KBM-7 (cell line): ENCODE measurements at regions not wholly inside any gene's neighbourhood (a gene's known extent, or its start where the extent isn't known, plus 50 kb on each side); places are given as distances from the start of the nearest gene placed in this dataset.

ENCODE experiments used
- DNase-seq: peaks from one replicate; pipeline ENCODE4 v3.0.0-alpha.2; 2015
- in situ Hi-C: fragments of 300-500 bp; cut with MboI; formaldehyde crosslinking; loops from 2 replicates; pipeline ENCODE4 v1.14.3; 2020; ENCODE audit warnings: low sequenced_read_pairs, low pct_unique_long_range_greater_than_20kb, mixed read lengths

DNA sequence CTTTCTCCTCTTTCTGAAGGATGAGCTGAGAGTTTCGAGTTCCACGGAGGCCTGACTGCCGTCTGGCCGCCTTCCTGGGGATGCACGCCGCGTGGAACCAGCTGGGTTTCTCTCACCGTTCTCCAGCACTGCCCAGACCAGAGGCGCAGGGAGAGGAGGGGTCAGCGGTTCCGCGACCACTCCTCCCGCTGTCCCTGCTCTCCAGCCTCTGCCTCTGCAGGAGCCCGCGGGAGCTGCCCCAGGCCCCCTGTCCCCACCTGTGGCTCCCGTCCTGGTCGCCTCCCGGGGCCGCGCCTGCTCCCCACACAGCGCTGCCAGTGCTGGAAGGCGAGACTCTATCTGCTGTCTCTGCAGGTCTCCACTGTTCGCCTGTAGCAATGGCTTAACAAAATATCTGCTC lies 106.8 kb upstream of the AFDN start:
- DNase-seq = no peak
- in situ Hi-C loops = no loop called here

DNA sequence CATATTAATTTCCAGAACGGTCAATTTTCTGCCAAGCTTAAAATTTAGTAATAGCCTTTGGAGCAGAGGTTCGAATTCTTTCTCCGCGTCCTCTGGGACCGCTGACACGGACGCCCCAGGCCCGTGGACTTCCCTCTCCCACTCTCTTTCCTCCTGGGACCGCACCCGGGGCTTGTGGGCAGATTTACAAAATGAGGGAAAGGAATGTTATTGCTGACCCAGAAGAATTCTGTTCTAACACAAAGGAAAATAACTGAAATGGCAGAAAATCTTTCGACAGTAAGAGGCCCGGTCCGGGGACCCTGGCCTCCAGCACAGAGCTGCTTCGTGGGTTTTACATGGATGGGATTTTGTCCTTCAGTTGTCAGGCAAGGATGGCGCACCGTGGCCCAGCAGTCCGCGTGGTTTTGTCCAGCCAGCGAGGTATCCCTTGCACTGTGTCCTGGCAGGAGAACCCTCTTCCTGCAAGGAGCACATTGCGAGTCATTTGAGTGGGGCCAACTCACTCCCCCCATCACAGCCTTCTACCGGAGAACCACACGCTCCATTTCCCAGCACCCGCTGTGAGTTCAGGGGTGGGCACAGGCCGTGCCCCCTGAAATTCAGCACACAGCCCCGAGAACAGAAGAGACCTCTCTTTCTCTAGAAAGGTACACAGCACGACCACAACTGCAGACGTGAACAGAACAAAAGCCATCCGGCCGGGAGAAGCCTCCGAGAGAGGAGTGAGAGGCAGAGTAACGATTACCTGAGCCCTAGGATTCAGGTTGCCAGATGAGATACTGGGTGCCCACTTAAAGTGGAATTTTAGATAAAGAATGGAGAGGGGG lies 106.0 kb upstream of the AFDN start:
- DNase-seq = no peak
- in situ Hi-C loops = no loop called here

DNA sequence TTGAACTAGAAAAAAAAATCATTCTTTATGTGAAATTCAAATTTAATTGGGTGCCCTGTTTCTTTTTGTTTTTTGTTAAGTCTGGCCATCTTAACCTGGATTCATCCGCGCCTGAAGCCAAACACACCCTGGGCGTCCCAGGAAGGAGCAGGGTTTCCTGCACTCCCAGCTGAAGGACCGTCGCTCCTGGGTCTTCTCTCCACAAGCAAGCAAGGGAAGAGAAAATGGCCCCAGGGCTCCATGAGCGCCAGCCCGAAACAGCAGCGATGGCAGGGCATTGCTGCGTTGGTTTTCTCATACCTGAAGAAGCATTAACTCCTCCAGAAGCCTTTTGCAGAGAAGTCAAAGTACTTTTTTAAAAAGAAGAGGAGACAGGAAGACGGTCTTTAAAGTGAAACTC lies 105.4 kb upstream of the AFDN start:
- DNase-seq = no peak
- in situ Hi-C loops = no loop called here

DNA sequence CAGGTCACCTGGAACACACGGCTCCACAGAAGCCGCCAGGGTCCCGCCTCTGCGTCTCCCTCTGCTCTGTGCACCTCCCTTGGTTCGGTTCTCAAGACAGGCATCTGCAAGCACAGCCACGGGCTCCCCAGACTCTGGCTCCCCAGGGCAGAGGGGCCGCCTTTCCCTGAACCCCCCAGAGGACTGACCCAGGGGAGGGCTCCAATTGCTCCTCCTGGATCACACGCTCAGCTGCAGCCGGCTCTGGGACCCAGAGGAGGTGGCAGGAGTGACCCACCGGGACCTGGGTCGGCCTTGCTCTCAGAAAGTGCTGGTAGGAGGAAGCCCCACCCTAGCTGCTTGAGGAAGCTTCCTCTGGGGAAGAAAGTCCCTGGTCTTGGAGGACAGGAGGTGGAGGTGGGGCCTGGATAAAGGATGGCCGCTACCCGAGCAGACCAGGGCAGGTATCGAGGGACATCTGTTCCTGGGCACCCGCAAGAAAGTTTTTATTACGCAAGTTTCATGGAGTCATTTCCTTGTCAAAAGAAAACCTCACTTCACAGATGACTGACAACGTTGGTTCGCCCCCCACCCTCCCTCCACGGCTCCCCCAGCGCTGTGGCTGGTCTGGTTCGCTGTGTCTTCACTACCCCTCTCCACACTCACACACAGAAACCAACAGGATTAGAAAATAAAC lies 103.9 kb upstream of the AFDN start:
- DNase-seq = no peak
- in situ Hi-C loops = no loop called here

DNA sequence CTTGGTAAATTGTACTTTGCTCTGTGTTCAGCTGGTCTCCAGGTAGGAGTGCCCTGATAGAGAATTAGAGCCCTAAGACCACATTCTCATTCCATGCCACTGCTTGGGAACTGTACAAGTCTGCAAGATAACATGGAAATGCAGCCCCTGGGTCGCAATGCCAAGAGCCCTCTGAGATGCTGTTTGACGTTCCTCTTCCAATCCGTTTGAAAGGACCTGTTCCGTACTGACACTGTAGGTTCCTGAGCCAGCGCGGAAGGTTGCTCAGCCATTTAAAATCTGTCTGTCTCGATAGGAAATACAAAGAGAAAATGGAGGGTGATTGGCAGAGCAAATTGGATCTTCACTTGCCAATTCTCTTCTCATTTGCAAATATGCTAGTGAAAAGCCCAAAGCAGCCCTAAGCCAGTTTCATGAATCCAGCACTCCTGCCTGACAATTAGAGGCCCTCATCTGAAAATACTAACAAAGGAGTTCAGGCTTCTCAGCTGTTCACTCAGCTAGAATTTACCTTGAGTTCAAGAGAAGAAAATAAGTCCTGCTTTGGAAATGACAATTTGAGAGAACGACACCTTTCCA lies 100.6 kb upstream of the AFDN start:
- in situ Hi-C loops = no loop called here
- DNase-seq = no peak

DNA sequence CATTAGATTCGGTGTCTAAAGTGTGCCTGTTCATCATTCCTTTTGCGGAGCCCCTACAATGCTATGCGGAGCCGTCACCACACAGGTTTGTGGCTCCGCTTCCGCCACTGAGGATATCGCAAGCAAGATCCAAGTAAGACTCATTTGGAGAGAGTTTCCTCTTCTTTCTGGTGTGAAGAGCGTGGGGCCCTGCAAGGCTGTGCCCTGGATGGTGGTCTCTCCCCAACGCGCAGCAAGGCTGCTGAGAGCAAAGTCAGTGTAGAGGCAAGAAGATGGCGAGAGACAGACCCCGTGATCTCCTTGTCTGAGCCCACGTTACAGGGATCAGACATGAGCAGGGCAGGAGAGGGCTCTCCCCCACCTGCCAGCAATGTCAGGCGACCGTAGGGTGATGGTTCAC lies 96.3 kb upstream of the AFDN start:
- in situ Hi-C loops = no loop called here
- DNase-seq = no peak

DNA sequence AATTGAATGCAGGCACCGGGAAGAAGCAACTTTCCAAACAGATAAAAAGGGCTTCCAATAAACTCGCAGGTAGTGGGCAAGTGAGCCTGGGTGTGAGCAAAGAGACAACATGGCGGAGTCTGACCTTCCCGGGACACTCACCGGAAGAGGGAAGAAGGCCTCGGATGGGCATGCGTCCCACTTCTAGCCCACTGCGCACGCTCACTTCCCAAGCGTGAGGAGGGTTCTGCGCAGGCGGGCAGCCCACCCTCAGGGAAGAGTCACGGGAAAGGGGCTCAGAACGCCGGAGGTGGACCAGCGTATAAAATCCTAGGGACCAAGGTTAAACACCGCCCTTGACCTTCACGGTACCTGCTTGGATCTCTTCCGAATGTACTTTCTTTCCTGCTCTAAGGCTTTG lies 95.5 kb upstream of the AFDN start:
- in situ Hi-C loops = no loop called here
- no peak for DNase-seq

DNA sequence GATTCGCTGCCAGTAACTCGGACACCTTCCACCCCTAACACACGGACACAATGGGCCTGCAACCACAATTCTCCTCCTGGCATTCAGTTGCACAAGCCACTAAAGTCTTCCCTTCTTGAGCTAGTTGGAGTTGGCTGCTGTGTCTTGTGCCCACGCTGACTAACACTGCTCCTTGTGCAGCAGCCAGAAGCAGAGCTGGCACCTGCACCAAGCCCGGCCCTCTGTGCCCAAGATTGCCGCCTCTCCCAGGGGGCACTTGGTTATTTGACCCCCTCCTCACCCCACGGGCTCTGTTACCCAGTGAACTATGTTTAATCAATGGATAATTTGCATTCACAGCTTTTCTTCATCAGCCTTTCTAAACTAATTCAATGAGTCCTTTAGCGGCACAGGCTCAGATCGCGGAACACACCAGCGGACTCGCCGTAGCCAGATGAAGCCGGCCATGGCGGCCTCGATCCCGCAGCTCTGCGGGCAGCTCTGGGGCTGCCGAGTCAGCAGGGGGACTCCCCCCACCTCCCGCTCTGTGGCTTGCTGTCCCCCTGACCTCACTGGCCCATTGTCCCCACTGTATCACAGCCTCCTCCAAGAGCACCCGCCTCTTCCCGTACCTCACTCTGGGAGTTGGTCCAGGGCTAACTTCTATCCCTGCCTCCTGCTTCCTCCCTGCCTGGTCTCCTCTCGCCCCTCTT lies 94.8 kb upstream of the AFDN start:
- in situ Hi-C loops = no loop called here
- no peak for DNase-seq

DNA sequence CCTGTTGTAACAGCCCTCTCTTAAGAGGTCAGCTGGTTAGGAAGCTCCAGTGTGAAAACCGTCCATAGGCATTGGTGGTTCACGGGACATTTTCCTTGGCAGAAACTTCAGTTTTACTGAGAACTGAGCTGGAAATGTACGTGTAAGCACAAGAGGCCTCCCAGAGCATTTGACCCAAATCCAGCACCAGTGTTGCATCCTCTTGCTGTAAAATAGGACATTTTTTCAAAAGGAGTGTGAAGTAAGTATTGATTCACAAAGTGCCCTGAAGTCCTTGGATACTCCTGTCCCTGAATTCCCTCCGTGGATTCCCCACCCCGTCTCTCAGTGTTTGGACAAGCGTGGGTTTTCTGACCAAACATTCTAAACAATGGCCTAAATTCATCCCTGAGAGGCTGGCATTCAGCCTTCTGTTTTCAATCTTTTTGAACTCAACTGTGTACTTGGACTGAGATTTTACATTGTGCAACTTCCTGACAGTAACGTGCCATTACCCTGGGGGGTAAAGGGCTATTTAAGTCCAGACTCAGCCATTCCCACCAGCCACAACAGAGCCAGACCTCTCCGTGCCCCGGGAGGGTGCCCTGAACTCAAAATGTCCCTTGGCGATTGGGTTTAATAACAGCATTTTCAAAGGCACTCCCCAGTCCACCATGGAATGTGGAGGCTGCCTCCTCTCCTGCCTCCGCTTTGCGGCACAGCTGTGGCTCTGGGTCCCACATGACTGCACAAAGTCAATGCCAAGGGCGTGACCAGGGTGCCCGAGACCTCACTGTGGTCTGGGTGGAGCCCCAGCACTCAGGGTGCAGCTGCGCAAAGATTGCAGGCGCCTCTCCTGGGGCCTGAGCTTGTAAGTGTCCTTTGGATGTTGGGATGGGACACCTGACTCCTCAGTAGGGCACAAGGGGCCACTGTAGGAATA lies 92.7 kb upstream of the AFDN start:
- DNase-seq = no peak
- in situ Hi-C loops = no loop called here

DNA sequence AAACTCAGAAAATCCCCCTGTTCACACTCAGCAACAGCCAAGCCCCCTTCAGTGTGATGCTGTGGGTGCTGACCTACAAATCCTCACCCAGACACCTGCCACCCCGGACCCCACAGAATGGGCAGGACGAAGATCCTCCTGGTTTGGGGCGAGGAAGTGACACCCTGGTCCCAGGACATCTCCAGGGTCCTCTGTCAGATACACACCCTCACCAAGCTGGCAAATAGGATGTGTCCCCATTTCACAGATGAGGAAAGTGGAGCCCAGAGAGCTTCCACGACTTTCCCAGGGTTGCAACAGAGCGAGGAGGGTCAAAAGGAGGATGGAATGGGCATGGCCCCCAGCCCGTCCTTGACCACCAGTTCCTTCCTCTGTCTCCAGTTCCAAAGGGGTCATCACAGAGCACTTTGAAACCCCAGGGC lies 92.0 kb upstream of the AFDN start:
- in situ Hi-C loops = no loop called here
- no peak for DNase-seq

DNA sequence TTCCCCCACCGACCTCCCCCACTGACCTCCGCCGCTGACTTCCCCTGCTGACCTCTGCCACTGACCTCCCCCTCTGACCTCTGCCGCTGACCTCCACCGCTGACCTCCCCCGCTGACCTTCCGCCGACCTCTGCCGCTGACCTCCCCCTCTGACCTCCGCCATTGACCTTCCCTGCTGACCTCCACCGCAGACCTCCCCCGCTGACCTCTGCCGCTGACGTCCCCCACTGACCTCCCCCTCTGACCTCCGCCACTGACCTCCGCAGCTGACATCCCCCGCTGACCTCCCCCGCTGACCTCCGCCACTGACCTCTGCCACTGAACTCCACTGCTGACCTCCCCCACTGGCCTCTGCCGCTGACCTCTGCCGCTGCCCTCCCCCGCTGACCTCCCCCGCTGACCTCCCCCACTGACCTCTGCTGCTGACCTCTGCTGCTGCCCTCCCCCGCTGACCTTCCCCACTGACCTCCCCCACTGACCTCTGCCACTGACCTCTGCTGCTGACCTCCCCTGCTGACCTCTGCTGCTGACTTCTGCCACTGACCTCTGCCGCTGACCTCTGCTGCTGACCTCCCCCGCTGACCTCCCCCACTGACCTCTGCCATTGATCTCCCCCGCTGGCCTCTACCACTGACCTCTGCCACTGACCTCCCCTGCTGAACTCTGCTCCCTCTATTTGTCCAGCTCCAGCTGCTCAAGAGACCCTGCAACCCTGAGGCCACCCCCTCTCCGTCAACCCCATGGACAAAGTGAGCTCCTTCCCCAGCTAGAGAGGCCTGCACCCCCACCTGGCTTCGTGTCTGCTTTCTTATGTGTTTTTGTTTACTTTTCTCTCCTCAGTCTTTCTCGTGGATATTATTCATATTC lies 91.4 kb upstream of the AFDN start:
- in situ Hi-C loops = no loop called here
- no peak for DNase-seq

DNA sequence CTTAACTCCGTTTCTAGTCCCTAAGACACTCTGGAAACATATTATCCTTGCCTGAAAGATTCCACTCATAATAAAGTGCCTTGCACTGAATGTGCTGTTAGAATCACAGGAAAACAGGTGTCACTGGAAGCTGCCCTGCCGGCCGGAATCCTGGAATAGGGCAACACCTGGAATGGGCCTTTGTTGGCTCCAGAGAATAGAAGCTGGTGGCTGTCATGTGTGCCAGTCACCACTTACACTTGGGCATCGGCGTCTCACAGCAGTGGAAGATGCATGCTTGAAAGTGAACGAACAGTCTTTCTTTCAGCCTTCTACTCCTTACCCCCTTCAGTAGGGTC lies 90.8 kb upstream of the AFDN start:
- in situ Hi-C loops = no loop called here

DNA sequence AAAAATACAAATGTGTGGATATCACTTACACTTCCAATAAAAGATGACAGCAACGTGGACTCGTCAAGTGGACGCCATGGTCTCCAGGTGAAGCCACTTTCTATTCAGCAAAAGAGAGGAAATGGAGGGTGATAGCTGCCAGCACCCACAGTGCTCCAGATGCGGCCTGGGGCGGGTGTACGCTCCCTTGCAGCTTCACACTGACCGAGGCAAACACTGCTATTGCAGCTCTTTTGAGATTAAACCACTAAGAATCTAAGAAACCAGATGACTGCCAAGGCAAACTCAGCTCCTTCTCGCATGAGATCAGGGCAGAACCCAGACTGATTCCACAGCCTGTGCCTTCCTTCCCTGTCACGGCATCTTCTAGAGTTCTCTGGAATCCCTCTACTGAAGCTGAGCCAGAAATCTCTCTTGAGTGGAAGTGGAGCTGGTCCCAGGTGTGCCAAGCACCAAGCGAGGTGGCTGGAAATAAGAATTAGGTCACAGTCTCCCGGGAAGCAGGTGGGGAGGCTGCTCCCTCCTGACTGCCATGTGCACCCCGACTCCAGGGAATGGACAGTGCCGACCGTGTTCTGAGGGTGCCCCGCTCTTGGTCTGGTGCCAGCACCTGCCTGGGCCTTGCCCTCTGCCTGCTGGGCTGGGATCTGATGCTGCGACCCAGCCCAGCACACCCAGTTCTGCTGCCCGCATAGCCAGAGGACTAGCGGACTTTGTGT lies 90.1 kb upstream of the AFDN start:
- DNase-seq = no peak
- in situ Hi-C loops = no loop called here

More for the DNA sequence above, 90.8 kb upstream of the AFDN start:
- no peak for DNase-seq

DNA sequence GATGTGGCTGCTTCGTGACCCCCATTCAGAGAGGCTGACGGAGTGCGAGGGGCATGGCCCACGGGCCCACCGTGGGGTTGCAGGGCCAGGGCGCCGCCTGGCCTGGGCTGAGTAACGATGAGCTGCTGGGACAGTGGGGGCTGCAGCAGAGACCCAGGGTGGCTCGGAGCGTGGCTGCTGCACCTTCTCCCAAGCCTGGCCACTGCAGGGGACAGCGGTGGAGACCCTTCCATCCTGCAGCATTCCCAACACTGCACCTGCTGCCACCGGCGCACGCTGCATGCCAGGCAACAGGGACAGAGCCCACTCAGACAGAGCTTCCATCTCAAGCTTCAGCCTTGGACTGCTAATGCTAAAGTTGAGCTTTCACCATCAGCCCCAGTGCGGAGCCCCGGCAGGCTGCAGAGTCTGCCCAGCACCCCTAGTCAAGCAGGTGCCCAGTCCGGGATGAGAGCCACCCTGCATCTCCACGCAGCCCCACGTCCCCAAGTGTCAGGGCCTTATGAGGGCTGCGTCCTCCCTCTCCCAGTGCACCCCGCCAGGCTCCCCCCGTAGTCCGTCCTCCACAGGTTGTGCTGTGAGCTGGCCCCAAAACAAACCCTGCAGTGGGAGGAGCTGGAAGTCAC lies 89.4 kb upstream of the AFDN start:
- DNase-seq = no peak
- in situ Hi-C loops = no loop called here

DNA sequence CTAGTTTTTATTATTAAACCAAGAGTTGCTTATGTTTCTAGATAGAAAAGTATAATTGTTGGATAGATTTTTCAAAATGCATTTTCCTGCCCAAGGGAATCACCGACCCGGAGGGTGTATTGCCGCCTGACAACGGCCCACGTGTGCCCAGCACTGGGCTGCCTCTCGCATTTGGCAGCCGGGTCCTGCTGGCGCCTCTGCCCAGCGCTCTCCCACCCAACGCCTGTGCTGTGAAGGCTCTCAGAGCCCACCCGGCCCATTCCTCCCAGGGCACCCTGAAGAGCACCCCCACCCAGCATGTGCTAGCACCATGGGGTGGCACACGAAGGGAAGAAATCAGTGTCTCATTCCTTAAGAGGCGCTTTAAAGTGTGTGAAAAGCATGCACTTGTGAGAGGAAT lies 88.3 kb upstream of the AFDN start:
- in situ Hi-C loops = no loop called here
- no peak for DNase-seq

DNA sequence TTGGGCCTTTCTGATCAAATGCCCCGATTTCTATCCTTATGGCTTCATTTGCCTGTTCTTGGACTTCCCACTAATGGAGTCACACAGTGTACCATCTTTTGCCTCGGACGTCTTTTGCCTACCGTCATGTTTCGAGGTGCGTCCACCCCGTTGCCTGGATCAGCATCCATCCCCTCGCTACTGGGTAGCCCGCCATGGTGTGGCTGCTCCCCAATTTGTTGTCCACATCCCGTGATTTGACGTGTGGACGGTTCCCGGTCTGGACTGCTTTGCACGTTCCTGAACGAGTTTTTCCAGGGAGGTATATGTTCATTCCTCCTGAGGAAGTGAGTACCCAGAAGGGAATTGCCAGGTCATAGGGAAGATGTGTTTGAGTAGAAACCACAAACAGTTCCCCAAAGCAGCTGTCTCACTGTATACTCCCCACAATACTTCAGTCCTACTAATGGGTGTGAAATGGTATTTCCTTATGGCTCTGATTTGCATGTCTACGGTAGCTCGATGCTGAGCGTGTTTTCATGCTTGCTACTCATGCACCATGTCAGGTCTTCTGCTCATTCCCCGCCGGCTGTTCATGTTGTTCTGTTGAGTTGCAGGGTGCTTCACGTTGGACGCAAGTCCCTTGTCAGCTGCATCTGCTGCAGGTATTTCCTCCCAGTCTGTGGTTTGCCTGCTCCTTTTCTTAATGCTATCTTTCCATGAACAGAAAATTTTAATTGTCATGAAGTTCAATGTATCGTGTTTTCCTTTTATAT lies 86.8 kb upstream of the AFDN start:
- no peak for DNase-seq
- in situ Hi-C loops = no loop called here
